Erythroblast (primary cell): ENCODE measurements at regions not wholly inside any gene's neighbourhood (a gene's known extent, or its start where the extent isn't known, plus 50 kb on each side); places are given as distances from the start of the nearest gene placed in this dataset.
"Not testable (repeated sequence)": the region's sequence is repeated elsewhere in the genome, so short reads cannot be mapped to it uniquely, and the experiment has no call there.

Experiments used
- DNase-seq, 2 experiments: peaks; one replicate each; lab custom pipeline; 2025; lab: John Stamatoyannopoulos, UW
- GATA1 ChIP-seq: IDR thresholded peaks from 2 replicates; pipeline ENCODE4 v1.6.1; 2011; ENCODE audit warnings: low read depth, mild to moderate bottlenecking, control low read depth, low read length, moderate library complexity
- POLR2A ChIP-seq: IDR thresholded peaks from 2 replicates; pipeline ENCODE4 v1.6.1; 2011; ENCODE audit warnings: mild to moderate bottlenecking, low read length

GRCh38 chr15:100726421-100727190, 124.2 kb downstream of the ASB7 start:
- TF ChIP-seq POLR2A (no peak), GATA1 (no peak)
- no peak for DNase-seq

DNA sequence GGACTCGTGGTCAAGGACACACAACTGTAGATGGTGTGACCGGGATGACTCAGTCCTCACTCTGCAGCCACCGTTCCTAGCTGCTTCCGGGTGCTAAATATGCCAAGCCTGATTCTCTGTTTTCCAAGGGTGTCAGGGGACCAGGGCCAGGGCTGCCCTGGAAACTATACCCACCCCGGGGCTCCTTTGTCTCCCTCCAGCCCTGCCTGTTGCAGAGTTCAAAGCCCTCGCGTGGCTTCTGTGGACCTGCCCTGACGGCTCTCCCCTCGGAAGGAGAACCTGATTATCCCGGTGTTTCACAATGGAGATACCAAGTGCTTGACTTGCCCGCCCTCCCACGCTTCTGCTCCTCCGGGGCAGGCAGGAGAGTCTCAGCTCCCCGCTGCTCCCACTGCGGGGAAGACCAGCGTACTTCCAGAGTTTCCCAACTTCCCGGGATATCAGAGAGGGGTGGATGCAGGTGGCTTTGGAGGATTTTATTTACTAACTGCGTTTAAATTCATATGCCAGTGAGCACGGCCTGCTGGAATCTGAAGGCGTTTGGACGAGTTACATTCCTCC, 125.0 kb downstream of the ASB7 start:
- no peak for DNase-seq
- TF ChIP-seq GATA1 = no peak
- no peak for TF ChIP-seq POLR2A

DNA sequence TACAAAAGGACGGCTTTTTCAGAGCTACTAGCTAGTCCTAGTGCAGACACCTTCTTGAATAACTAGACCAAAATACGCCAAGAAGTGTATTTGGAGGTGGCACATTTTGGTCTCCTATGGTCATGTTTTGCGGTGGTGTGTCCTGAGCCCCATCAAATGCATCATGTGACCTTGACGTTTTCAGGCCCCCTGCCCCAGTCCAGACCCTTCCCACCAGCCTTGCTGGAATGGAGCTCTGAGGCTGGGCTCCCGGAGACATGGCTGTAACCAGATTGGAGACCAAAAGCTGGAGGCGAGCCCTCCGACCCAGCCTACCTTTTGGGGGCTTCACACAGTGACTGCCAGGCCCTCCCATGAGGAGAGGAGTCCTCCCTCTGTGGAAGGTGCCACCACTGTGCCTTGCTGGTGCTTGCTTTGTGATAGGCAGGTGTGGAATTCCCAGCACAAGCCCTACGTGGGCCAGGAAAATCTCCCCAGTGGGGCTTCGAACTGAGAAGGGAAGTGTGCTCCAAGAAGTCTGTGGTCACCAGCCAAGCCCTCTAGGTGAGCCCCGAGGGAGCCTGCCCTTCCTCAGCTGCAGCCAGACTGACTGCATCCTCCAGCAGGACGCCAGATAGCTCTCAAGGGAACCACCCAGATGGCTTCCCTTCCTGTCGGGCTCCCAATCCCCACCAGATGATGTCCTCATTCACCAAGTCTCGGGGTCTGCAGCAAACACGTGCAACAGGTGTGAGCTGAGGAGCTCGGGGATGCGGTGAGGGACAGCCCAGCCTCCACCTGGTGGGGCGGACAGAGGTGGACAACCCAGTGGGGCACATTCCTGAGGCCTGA, 126.2 kb downstream of the ASB7 start:
- DNase-seq = no peak

GRCh38 chr15:100729461-100729860, 127.1 kb downstream of the ASB7 start:
- DNase-seq = no peak
- TF ChIP-seq POLR2A = no peak
- TF ChIP-seq GATA1 = no peak

More for the DNA sequence above, 126.2 kb downstream of the ASB7 start:
- TF ChIP-seq POLR2A = no peak
- no peak for TF ChIP-seq GATA1

DNA sequence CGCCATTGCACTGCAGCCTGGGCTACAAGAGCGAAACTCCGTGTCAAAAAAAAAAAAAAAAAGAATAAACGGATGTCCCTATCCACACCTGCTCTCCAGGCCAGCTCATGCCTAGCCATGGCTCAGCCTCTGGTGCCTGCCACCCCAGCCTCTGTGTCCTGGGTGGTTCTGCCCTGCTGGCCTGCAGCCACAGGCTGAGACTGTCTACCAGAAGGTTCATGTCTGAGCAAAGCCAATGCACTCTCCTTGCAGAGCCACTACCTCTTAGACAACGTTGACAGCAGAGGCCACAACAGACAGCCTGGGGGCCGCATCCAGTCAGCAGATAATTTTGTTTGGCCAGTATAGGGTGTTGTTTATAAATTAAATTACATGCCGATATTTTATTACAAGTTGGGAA, 127.7 kb downstream of the ASB7 start:
- TF ChIP-seq POLR2A (no peak), GATA1 (no peak)
- DNase-seq = no peak

DNA sequence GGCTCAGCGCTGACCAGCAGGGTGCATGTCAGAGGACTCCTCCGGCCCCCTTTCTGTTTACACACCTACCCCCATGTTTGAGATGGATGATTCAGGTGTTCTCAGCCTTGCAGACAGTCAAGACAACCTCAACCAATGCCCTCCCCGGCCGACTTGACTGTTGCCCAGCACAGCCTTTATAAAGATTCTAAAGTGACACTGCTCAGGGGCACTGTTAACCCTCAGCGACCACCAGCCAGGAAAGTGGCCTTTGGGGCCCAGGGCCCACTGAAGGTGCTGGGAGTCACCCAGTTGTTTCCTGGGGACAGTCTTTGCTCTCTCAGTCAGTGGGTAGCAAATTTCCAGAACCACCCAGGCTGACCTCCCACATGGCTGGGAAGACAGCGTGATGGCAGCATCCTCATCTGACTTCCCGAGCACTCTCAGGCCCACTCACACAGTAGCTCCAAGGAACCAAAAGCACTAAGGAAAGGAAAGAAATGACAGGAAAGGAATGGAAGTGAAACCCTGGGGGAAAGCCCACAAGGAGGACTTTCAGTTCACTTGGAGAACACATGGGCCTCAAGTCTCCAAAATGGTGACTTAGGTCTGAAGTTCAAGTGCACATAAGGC, 128.4 kb downstream of the ASB7 start:
- TF ChIP-seq GATA1 (no peak), POLR2A (no peak)
- DNase-seq = no peak

- TF ChIP-seq POLR2A (no peak), GATA1 (no peak)
- DNase-seq = no peak
Measured at GRCh38 chr15:100731267-100732152, 129.1 kb downstream of the ASB7 start.

DNA sequence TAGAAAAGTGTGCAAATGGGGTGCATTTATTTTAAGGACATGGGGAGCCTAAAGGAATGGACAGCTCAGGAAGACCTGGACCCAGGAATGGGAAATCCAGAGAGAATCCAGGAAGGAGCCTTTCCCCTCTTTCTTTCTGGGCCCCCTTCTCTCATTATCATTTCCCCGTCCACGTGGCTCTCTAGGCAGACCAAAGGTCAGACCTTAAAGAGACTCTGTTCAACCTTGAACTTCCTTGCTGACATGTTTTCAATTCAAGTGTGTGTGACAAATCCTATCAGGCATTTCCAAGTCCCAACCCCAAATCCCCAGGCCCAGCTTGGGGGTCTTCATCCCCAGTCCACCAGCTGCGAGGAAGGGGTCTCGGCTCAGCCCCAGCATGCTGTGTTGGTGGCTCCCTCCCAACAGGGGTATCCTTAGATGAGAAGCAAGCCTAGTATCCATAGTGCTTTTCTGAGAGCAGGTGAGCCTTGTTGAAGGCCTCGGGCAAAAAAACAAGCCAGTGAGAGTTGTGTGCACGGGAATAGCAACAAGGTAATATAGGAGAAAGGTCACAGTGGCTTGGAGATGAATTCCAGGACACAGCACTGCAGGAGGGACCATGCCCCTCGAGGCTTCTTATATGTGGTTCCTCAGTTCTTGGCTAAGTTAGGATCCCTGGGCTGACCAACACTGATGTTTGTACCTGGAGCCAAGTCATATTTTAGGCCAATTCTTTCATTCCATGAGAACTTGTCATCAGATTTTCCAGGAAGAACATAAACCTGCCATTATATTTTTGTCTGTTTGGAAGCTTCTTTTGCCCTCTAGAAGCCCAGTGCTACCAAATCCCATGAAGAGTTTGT, 130.0 kb downstream of the ASB7 start:
- DNase-seq = no peak
- TF ChIP-seq POLR2A (no peak), GATA1 (no peak)

- TF ChIP-seq GATA1 = no peak
- TF ChIP-seq POLR2A = no peak
- no peak for DNase-seq
Measured at GRCh38 chr15:100733101-100733842, 130.9 kb downstream of the ASB7 start.

DNA sequence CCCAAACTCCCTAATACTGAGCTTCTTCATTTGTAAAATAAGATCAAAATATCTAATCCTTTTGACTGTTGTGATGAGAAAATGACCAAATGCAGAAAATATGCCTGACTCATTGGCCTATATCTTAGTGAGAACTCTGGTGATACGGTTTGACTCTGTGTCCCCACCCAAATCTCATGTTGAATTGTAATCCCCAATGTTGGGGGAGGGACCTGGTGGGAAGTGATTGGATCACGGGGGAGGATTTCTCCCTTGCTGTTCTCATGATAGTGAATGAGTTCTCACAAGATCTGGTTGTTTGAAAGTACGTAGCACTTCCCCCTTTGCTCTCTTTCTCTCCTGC, 131.4 kb downstream of the ASB7 start:
- not testable (repeated sequence) for DNase-seq

- no peak for DNase-seq
- no peak for TF ChIP-seq POLR2A
- no peak for TF ChIP-seq GATA1
Measured at GRCh38 chr15:100734586-100734985, 132.2 kb downstream of the ASB7 start.
